ENCODE measurements at regions not wholly inside any gene's neighbourhood (a gene's known extent, or its start where the extent isn't known, plus 50 kb on each side); places are given as distances from the start of the nearest gene placed in this dataset.

DNA sequence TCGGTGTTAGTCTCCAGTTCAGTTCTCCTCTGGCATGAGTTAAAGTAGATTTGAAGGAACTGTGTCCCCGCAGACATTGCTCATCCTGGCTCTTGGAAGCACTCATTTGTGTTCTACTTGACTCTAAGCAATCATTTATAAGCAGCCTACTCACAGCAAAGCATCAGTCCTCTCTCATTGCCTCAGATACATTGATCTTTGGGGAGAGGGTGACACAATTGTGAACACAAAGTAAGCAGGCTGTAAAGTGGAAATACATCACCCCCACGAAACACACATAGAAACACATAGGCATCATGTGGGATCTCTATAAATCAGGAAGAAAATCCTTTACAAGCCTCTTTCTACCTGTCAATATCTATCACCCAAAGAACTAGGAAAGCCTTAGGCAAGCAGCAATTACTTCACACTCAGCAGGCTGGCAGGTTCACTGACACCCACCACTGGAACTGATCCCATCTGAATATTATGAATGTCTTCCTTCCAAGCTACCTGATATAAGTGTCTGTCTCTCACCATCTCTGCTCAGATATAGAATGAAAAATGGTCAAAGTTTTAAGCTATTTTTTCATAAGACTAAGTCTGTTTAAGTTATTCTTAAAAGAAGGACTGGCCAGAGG is 675.8 kb downstream of the HACE1 start:
- ATAC-seq = no peak

GRCh38 chr6:104182811-104183210 is 676.9 kb downstream of the HACE1 start:
- no peak for ATAC-seq

DNA sequence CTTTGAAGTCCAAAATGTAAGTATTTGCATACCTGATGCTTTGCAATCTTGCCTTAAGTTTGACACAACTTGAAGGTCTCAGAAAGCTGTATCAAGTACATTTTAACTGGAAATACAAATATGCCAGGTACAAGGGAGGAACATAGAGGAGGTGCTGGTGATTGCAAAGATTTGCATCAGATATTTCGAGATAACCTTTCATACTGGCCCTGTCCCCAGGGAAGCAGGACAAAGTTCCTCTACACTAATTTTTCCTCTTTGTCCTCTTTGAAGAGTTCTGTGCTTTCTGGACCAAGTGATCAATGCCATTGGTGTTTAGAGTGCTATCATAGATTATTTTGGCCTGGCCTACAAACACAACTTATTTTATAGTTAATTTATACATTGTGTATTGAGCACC is 686.1 kb downstream of the HACE1 start:
- no peak for ATAC-seq

GRCh38 chr6:104170401-104170800 is 689.3 kb downstream of the HACE1 start:
- ATAC-seq = no peak

DNA sequence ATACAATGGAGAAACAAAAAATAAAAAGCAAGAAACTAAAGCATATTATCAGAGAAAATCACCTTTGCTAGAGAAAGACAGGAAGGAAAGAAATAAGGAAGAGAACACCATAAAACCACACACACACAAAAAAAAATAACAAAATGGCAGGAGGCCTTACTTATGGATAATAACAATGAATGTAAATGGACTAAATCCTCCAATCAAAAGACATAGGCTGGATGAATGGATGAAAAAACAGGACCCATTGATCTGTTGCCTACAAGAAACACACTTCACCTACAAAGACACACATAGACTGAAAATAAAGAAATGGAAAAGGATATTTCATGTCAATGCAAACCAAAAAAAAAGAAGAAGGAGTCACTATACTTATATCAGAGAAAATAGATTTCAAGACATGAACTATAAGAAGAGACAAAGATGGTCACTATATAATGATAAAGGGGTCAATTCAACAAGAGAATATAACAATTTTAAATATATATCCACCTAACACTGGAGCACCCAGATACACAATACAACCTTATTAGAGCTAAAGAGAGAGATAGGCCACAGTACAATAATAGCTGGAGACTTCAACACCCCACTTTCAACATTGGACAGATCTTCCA is 693.6 kb downstream of the HACE1 start:
- ATAC-seq = no peak

DNA sequence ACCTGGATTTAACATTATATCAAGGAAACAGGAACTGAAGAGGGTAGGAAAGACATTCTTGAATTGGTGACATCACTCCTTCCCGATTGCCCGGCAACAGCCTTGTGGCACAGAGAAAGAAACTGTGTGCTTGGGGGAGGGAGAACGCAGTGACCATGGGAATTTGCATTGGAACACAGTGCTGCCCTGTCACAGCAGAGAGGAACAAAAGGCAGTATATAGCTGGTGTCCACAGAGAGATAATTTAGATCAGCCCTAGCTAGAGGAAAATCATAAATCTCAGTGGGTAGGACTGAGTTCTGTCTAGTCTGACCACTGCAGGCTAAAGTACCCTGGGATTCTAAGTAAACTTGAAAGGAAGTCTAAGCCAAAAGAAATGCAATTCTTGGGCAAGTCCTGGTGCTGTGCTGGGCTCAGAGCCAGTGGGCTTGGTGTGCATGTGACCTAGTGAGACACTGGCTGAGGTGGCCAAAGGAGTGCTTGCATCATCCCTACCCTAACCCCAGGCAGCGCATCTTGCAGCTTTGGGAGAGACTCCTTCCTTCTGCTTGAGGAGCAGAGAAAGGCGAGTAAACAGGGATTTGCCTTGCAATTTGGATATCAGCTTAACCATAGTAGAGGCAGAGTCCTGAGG is 697.6 kb downstream of the HACE1 start:
- ATAC-seq = no peak

- ATAC-seq = no peak
These were observed 700.6 kb downstream of the HACE1 start for GRCh38 chr6:104159045-104159618.

GRCh38 chr6:104143757-104144156 is 716.0 kb downstream of the HACE1 start:
- ATAC-seq = no peak

- no peak for ATAC-seq
These were observed 724.8 kb downstream of the HACE1 start for GRCh38 chr6:104134876-104135275.

DNA sequence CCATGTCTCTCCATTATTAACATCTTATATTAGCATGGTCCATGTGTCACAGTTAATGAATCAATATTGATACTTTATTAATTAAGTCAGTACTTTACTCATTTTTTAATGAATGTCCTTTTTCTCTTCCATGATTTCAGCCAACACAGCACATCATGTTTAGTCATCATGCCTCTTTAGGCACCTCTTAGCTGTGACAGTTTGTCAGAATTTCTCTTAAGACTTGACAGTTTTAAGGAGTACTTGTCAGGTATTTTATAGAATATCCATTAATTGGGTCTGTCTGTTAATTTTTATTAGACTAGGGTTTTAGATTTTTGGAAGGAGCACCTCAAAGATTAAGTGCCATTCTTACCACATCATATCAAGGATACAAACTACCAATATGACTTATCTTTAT is 729.4 kb downstream of the HACE1 start:
- ATAC-seq = no peak

GRCh38 chr6:104126315-104127005 is 733.3 kb downstream of the HACE1 start:
- ATAC-seq = no peak

DNA sequence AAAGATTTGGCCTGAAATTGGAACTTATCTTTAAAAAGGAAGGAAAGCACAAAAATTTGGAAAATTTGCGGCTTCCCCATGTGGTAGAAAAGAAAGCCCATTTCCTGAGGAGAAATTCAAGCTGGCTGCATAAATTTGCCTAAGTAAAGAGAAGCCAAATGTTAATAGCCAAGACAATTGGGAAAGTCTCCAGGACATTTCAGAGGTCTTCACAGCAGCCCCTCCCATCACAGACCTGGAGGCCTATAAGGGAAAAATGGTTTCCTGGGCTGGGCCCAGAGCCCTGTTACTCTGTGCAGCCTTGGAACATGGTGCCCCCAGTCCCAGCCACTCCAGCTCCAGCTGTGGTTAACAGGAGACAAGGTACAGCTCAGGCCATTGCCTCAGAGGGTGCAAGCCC is 736.5 kb downstream of the HACE1 start:
- ATAC-seq = no peak

GRCh38 chr6:104118274-104118673 is 741.4 kb downstream of the HACE1 start:
- no peak for ATAC-seq

- no peak for ATAC-seq
These were observed 749.9 kb downstream of the HACE1 start for GRCh38 chr6:104109806-104110205.

DNA sequence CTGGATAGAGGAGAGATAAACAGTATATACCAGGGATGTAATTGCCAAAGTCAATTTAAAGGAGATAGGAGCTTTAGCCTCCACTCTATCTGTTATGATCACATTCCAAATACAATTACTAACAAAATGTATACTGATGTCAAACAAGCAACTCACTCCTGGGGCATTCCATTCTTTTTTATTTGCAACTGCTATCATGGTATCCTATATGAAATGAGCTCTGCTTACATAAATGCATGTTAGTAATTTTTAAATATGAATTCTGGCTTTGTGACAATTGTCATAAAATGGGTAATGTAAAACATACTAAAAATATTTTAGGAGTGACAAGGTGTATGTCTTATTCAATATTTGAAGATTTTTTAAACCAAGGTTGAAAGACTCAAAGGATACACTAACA is 751.1 kb downstream of the HACE1 start:
- ATAC-seq = no peak

- ATAC-seq = no peak
These were observed 763.9 kb downstream of the HACE1 start for GRCh38 chr6:104095661-104096416.

GRCh38 chr6:104087765-104088164 is 772.0 kb downstream of the HACE1 start:
- ATAC-seq = no peak

DNA sequence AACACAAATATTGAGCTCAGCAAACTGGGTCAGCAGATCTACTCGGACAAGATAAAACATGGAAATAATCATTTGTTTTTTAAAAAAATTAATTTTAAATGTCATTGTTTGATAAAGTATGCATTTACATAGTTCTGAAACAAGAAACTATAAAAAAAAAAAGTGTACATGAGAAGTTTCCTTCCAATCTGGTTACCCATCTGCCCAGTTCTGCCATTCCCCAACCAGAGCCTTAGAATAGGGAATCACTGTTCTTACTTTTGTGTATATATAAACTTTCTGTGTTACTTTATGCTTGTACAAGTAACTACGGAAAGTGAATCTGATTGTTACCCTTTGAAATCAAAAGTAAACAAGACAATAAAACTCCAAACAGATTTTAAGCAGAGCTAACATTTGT is 791.4 kb downstream of the HACE1 start:
- no peak for ATAC-seq

GRCh38 chr6:104064876-104065275 is 794.8 kb downstream of the HACE1 start:
- ATAC-seq = no peak

GRCh38 chr6:104050455-104050854 is 809.3 kb downstream of the HACE1 start:
- no peak for ATAC-seq

GRCh38 chr6:104046426-104046825 is 813.3 kb downstream of the HACE1 start:
- no peak for ATAC-seq

DNA sequence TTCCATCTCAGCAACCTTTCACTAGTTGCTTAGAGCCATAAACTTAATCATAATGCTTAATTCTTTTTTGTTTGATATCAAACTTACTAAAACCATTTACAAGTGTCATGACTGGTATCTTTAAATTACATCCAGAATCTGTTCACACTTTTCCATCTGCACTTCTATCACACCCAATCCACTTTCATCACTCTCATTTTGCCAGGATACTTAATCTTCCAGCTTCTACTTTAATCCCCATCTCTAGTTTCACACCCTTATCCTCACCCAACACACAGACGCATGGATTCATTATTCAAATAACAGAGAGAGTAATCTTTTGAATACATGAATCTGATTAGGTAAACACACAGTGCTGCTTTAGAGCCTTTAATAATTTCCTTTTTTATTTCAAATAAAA is 828.4 kb downstream of the HACE1 start:
- ATAC-seq = no peak

- no peak for ATAC-seq
These were observed 837.6 kb downstream of the HACE1 start for GRCh38 chr6:104022126-104022525.

All from esophagus mucosa (tissue), 1 donor.